ENCODE measurements at regions not wholly inside any gene's neighbourhood (a gene's known extent, or its start where the extent isn't known, plus 50 kb on each side); places are given as distances from the start of the nearest gene placed in this dataset.
"Not testable (repeated sequence)": the region's sequence is repeated elsewhere in the genome, so short reads cannot be mapped to it uniquely, and the experiment has no call there.

- not testable (repeated sequence) for H3K9me3 ChIP-seq (ENCODE audit: low read depth, low read length); H3K27me3 ChIP-seq (ENCODE audit: insufficient read depth, low read length); H3K4me1 ChIP-seq (ENCODE audit: insufficient read depth, low read length); H3K4me3 ChIP-seq (ENCODE audit: low read length)
These were observed 57.1 kb upstream of the GMDS start for GRCh38 chr6:2302482-2302881.

GRCh38 chr6:2296781-2297180, 51.4 kb upstream of the GMDS start:
- Histone ChIP-seq H3K4me1 (ENCODE audit: insufficient read depth, low read length) (no peaks in the 10 kb centered on the region), H3K9me3 (ENCODE audit: low read depth, low read length) (peaks cover 34% of the 10 kb centered on the region), H3K27me3 (ENCODE audit: insufficient read depth, low read length) (no peaks in the 10 kb centered on the region), H3K4me3 (ENCODE audit: low read length) (no peak overlapping the region)
